ENCODE measurements at regions not wholly inside any gene's neighbourhood (a gene's known extent, or its start where the extent isn't known, plus 50 kb on each side); places are given as distances from the start of the nearest gene placed in this dataset.
"Not testable (repeated sequence)": the region's sequence is repeated elsewhere in the genome, so short reads cannot be mapped to it uniquely, and the experiment has no call there.

GRCh38 chr14:81613341-81614045, 79.8 kb upstream of the SEL1L start:
- TF ChIP-seq POLR2A (IDR thresholded peaks at IDR 0.05), result no peak
- TF ChIP-seq CTCF (IDR thresholded peaks at IDR 0.05), result no peak
- no peak for TF ChIP-seq POLR2AphosphoS5 (IDR thresholded peaks at IDR 0.05)
- WGBS, result 53% methylated on average over 6 of the region's 6 CpGs

GRCh38 chr14:81614302-81614701, 80.6 kb upstream of the SEL1L start:
- H3K4me3 ChIP-seq; intact Hi-C loops (cut with DNase I); H3K4me1 ChIP-seq (replicated peaks); H3K9me3 ChIP-seq; H3K27ac ChIP-seq; H3K27me3 ChIP-seq (replicated peaks; ENCODE audit: insufficient read depth); DNase-seq (ENCODE audit: low spot score); H3K36me3 ChIP-seq: not testable (repeated sequence)
- WGBS, result 94% methylated on average over 9 of the region's 9 CpGs

More at GRCh38 chr14:81613341-81614045, 79.8 kb upstream of the SEL1L start:
- Histone ChIP-seq H3K27me3 (replicated peaks; ENCODE audit: insufficient read depth) (no peaks in the 10 kb centered on the region), H3K4me1 (replicated peaks) (no peaks in the 10 kb centered on the region), H3K9me3 (no peaks in the 10 kb centered on the region), H3K36me3 (no peaks in the 10 kb centered on the region), H3K4me3 (no peak overlapping the region), H3K27ac (no peak overlapping the region)
- no peak for DNase-seq (ENCODE audit: low spot score)
- intact Hi-C loops (cut with DNase I), result no loop called here

- Histone ChIP-seq H3K4me1 (replicated peaks) (no peaks in the 10 kb centered on the region), H3K27me3 (replicated peaks; ENCODE audit: insufficient read depth) (no peaks in the 10 kb centered on the region), H3K9me3 (no peaks in the 10 kb centered on the region), H3K36me3 (no peaks in the 10 kb centered on the region), H3K27ac (no peak overlapping the region), H3K4me3 (no peak overlapping the region)
- no peak for DNase-seq (ENCODE audit: low spot score)
- 45% methylated on average over 3 of the region's 3 CpGs for WGBS
- no peak for TF ChIP-seq POLR2A (IDR thresholded peaks at IDR 0.05)
- no peak for TF ChIP-seq CTCF (IDR thresholded peaks at IDR 0.05)
- TF ChIP-seq POLR2AphosphoS5 (IDR thresholded peaks at IDR 0.05), result no peak
- intact Hi-C loops (cut with DNase I), result no loop called here
Observed at GRCh38 chr14:81618695-81619094, 85.0 kb upstream of the SEL1L start.

- Histone ChIP-seq H3K36me3 (no peaks in the 10 kb centered on the region), H3K4me3 (no peak overlapping the region), H3K9me3 (no peaks in the 10 kb centered on the region), H3K27me3 (replicated peaks; ENCODE audit: insufficient read depth) (no peaks in the 10 kb centered on the region), H3K4me1 (replicated peaks) (no peaks in the 10 kb centered on the region), H3K27ac (no peak overlapping the region)
- TF ChIP-seq CTCF (IDR thresholded peaks at IDR 0.05) (no peak), POLR2AphosphoS5 (IDR thresholded peaks at IDR 0.05) (no peak), POLR2A (IDR thresholded peaks at IDR 0.05) (no peak)
- no peak for DNase-seq (ENCODE audit: low spot score)
- WGBS, result 74% methylated on average over 6 of the region's 6 CpGs
- intact Hi-C loops (cut with DNase I), result no loop called here
Observed at GRCh38 chr14:81619816-81620215, 86.2 kb upstream of the SEL1L start.

- 93% methylated on average over 46 of the region's 55 CpGs for WGBS
- H3K9me3 ChIP-seq; intact Hi-C loops (cut with DNase I); H3K36me3 ChIP-seq; DNase-seq (ENCODE audit: low spot score); H3K27ac ChIP-seq; H3K4me3 ChIP-seq; H3K27me3 ChIP-seq (replicated peaks; ENCODE audit: insufficient read depth); H3K4me1 ChIP-seq (replicated peaks): not testable (repeated sequence)
Observed at GRCh38 chr14:81623771-81624396, 90.2 kb upstream of the SEL1L start.

GRCh38 chr14:81625343-81625742, 91.7 kb upstream of the SEL1L start:
- Histone ChIP-seq H3K27me3 (replicated peaks; ENCODE audit: insufficient read depth) (no peaks in the 10 kb centered on the region), H3K36me3 (no peaks in the 10 kb centered on the region), H3K4me3 (no peak overlapping the region), H3K9me3 (no peaks in the 10 kb centered on the region), H3K27ac (no peak overlapping the region), H3K4me1 (replicated peaks) (no peaks in the 10 kb centered on the region)
- TF ChIP-seq CTCF (IDR thresholded peaks at IDR 0.05), result peak in 2 of 4 experiments; percentile 18 to 51
- TF ChIP-seq POLR2AphosphoS5 (IDR thresholded peaks at IDR 0.05), result no peak
- intact Hi-C loops (cut with DNase I), result no loop called here
- 5% methylated on average over 1 of the region's 1 CpG for WGBS
- no peak for DNase-seq (ENCODE audit: low spot score)

Data from prostate gland (tissue), 2 donors.